Erythroblast (primary cell): ENCODE measurements at regions not wholly inside any gene's neighbourhood (a gene's known extent, or its start where the extent isn't known, plus 50 kb on each side); places are given as distances from the start of the nearest gene placed in this dataset.

Experiments
- GATA1 ChIP-seq: IDR thresholded peaks from 2 replicates; pipeline ENCODE4 v1.6.1; 2011; ENCODE audit warnings: low read depth, mild to moderate bottlenecking, control low read depth, low read length, moderate library complexity
- POLR2A ChIP-seq: IDR thresholded peaks from 2 replicates; pipeline ENCODE4 v1.6.1; 2011; ENCODE audit warnings: mild to moderate bottlenecking, low read length

DNA sequence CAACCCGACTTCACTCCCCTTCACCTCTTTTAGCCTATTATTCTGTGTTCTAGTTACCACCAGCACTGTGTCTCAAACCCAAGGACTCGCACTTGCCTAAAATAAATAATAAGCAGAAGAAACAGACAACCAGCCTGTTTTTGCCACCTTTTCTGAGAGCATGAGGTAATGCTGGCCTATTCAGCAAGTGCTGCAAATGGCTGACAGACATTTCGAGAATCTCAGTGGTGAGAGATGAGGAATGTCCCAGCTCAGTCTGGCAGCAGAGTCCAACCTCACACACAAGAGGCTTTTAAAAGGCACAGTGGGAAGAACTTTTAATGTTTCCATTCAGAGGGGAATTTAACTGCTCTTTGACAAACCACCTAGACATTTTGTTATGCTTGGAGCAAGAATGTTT is 143.3 kb upstream of the GMNC start:
- TF ChIP-seq POLR2A, result no peak
- TF ChIP-seq GATA1, result no peak
